GM12864 (cell line): ENCODE measurements at regions not wholly inside any gene's neighbourhood (a gene's known extent, or its start where the extent isn't known, plus 50 kb on each side); places are given as distances from the start of the nearest gene placed in this dataset.

Experiments
- DNase-seq: peaks from one replicate; pipeline ENCODE4 v3.0.0-alpha.2; 2011; ENCODE audit warnings: low read depth
- H3K4me3 ChIP-seq: 2 replicates; pipeline ENCODE4 v1.5.1; 2011; ENCODE audit warnings: mild to moderate bottlenecking, low read depth, low read length, control low read depth
- CTCF ChIP-seq: IDR thresholded peaks from 2 replicates; pipeline ENCODE4 v1.5.1; 2011; ENCODE audit warnings: low read depth, mild to moderate bottlenecking, moderate library complexity, low read length, control low read depth, inconsistent platforms; ENCODE audit errors: missing control alignments

GRCh38 chr1:13901597-13901996 lies 201.6 kb downstream of the PRDM2 start:
- TF ChIP-seq CTCF = no peak
- DNase-seq = no peak
- H3K4me3 ChIP-seq = no peak overlapping the region

GRCh38 chr1:13908128-13908527 lies 208.1 kb downstream of the PRDM2 start:
- H3K4me3 ChIP-seq = no peak overlapping the region
- no peak for TF ChIP-seq CTCF
- DNase-seq = peak; percentile 15

DNA sequence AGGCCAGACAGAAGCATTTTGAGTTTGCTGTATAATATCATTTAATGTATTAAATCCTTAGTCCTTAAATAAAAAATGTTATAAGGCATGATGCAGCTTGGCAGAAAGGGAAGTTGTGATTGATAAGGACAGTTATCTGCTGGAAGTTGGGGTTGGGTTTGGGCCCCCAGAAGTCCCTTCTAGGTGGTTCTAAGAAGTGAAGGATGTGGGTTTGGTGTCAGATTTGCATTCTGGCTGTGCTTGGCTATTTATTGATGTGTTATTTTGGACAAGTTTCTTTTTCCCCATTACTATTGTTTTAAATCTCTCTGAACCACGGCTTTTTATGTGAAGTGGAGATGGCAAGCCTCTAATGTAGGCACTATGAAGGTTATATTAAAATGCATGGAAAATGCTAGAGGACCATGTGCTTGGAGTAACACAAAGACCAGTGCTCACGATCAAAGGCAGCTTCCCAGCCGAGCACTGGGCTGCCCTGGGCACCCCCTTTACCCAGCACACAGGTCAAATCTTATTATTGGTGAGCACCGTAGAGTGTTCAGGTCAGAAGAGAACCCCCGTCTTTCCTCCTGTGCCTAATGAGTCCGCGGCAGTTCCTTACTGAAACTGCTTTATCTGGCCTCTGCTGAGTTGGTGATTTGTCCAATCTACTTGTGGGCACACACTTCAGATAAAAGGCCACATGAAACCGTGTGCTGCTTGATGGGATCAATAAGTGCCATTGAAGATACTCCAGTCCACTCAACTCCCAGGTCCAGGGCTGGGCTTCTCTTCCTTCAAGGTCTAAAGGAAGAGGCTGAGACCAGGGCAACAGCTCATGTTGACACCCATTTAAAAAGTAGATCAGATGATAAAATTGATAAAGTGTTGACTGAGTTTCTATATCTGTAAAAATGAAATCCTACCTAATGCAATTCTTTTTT lies 212.0 kb downstream of the PRDM2 start:
- H3K4me3 ChIP-seq = no peak overlapping the region
- no peak for DNase-seq
- TF ChIP-seq CTCF = no peak

DNA sequence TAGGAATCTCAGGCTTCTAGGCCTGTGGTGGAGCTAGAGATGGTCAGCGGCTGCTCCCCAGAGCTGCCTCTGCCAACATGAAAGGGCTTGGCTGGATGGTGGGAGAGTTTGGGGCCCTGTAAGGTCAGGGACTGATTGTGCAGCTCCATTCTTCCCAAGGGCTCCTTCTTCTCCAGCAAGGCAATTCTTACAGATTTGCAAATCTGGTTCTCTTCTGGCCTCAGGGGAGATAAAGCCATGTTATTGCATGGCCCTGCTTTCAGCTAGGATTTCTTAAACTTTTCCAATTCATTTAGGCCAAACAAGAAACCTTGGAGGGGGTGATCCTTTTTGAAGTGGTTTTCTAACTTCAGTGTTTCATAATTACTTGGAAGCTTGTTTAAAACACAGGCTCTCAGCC lies 213.4 kb downstream of the PRDM2 start:
- TF ChIP-seq CTCF = no peak
- no peak overlapping the region for H3K4me3 ChIP-seq
- no peak for DNase-seq

DNA sequence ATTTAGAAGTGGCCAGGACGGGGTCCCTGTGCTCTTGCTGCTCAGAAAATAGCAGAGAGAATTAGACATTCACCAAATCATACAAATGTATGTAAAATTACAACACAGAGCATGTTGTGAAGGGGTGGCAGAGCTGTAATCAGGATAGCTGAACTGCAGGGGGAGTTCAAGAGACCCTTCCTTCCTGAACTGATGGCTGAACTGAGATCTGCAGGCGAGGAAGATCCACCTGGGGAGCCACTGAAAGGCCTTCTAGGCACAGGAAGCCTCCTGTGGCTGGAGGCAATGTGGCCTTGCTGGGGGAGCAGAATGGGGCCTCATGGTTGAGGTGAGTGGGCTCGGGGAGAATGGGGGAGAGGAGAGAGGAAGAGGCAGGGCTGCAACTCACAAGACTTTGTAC lies 216.5 kb downstream of the PRDM2 start:
- TF ChIP-seq CTCF = no peak
- no peak for DNase-seq

GRCh38 chr1:13917607-13918006 lies 217.6 kb downstream of the PRDM2 start:
- no peak for TF ChIP-seq CTCF
- DNase-seq = no peak
- no peak overlapping the region for H3K4me3 ChIP-seq

More for the DNA sequence above, 216.5 kb downstream of the PRDM2 start:
- no peak overlapping the region for H3K4me3 ChIP-seq

- DNase-seq = no peak
- TF ChIP-seq CTCF = no peak
- H3K4me3 ChIP-seq = no peak overlapping the region
Measured at GRCh38 chr1:13918862-13919261, 218.9 kb downstream of the PRDM2 start.
